ENCODE measurements at regions not wholly inside any gene's neighbourhood (a gene's known extent, or its start where the extent isn't known, plus 50 kb on each side); places are given as distances from the start of the nearest gene placed in this dataset.

- no peaks in the 10 kb centered on the region for H3K9me3 ChIP-seq (ENCODE audit: severe bottlenecking)
- no peak overlapping the region for H3K27ac ChIP-seq
- no peak for TF ChIP-seq CTCF (IDR thresholded peaks at IDR 0.05; ENCODE audit: low read depth, low read length)
- no peaks in the 10 kb centered on the region for H3K27me3 ChIP-seq (ENCODE audit: insufficient read depth, low read depth, severe bottlenecking)
- H3K36me3 ChIP-seq, result no peaks in the 10 kb centered on the region
- no peak overlapping the region for H3K4me3 ChIP-seq (ENCODE audit: low read depth, low read length)
- no peak for DNase-seq
Observed at GRCh38 chr12:132390287-132391076, 61.1 kb upstream of the GALNT9 start.

GRCh38 chr12:132389526-132390286 lies 60.3 kb upstream of the GALNT9 start:
- no peak for DNase-seq
- no peaks in the 10 kb centered on the region for H3K27me3 ChIP-seq (ENCODE audit: insufficient read depth, low read depth, severe bottlenecking)
- no peak for TF ChIP-seq CTCF (IDR thresholded peaks at IDR 0.05; ENCODE audit: low read depth, low read length)

GRCh38 chr12:132389026-132389425 lies 59.6 kb upstream of the GALNT9 start:
- H3K36me3 ChIP-seq, result no peaks in the 10 kb centered on the region
- H3K4me3 ChIP-seq (ENCODE audit: low read depth, low read length), result no peak overlapping the region
- H3K27me3 ChIP-seq (ENCODE audit: insufficient read depth, low read depth, severe bottlenecking), result no peaks in the 10 kb centered on the region
- no peaks in the 10 kb centered on the region for H3K9me3 ChIP-seq (ENCODE audit: severe bottlenecking)
- H3K27ac ChIP-seq, result no peak overlapping the region
- no peak for DNase-seq
- TF ChIP-seq CTCF (IDR thresholded peaks at IDR 0.05; ENCODE audit: low read depth, low read length), result no peak

More at GRCh38 chr12:132389526-132390286, 60.3 kb upstream of the GALNT9 start:
- no peaks in the 10 kb centered on the region for H3K36me3 ChIP-seq
- H3K4me3 ChIP-seq (ENCODE audit: low read depth, low read length), result no peak overlapping the region
- no peaks in the 10 kb centered on the region for H3K9me3 ChIP-seq (ENCODE audit: severe bottlenecking)
- no peak overlapping the region for H3K27ac ChIP-seq

GRCh38 chr12:132388379-132389015 lies 59.1 kb upstream of the GALNT9 start:
- Histone ChIP-seq H3K9me3 (ENCODE audit: severe bottlenecking) (no peaks in the 10 kb centered on the region), H3K4me3 (ENCODE audit: low read depth, low read length) (no peak overlapping the region), H3K27ac (no peak overlapping the region), H3K27me3 (ENCODE audit: insufficient read depth, low read depth, severe bottlenecking) (no peaks in the 10 kb centered on the region), H3K36me3 (no peaks in the 10 kb centered on the region)
- peak; percentile 3 for DNase-seq
- no peak for TF ChIP-seq CTCF (IDR thresholded peaks at IDR 0.05; ENCODE audit: low read depth, low read length)

- Histone ChIP-seq H3K4me3 (ENCODE audit: low read depth, low read length) (no peak overlapping the region), H3K36me3 (no peaks in the 10 kb centered on the region), H3K9me3 (ENCODE audit: severe bottlenecking) (no peaks in the 10 kb centered on the region), H3K27me3 (ENCODE audit: insufficient read depth, low read depth, severe bottlenecking) (no peaks in the 10 kb centered on the region), H3K27ac (no peak overlapping the region)
- DNase-seq, result no peak
- TF ChIP-seq CTCF (IDR thresholded peaks at IDR 0.05; ENCODE audit: low read depth, low read length), result no peak
Observed at GRCh38 chr12:132386926-132387497, 57.6 kb upstream of the GALNT9 start.
